ENCODE measurements at regions not wholly inside any gene's neighbourhood (a gene's known extent, or its start where the extent isn't known, plus 50 kb on each side); places are given as distances from the start of the nearest gene placed in this dataset.
"Not testable (repeated sequence)": the region's sequence is repeated elsewhere in the genome, so short reads cannot be mapped to it uniquely, and the experiment has no call there.

DNA sequence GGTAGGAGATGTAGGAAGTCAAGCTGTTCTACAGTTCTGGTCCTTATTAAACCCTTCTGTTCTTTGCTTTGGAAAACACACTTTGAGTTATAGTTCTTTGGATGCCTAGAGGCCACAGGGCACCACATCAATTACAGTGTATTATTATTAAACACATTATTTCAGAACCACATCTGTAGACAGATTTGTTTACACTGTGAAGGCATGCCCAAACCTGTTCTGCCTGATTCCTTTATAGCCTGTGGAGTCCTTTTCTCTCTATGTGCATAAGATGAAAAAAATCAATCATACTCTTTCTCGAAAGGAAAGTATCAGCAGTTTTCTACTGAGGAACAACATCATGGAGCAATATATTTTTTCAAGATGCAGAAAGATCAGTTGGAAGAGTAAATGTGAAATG, 371.3 kb upstream of the INTU start:
- DNase-seq: no peak

DNA sequence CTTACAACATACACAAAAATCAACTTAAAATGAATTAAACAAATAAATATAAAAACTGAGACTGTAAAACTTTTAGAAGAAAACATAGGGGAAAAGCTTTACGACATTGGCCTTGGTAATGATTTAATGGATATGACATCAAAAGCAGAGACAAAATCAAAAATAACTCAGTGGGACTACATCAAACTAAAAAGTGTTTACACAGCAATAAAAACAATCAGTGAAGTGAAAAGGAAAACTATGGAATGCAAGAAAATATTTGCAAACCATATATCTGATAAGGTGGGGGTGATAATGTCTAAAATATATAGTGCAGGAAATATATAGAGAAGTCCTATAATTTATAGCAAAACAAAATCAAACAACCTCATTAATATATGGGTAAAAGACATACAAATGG, 364.4 kb upstream of the INTU start:
- DNase-seq: no peak

DNA sequence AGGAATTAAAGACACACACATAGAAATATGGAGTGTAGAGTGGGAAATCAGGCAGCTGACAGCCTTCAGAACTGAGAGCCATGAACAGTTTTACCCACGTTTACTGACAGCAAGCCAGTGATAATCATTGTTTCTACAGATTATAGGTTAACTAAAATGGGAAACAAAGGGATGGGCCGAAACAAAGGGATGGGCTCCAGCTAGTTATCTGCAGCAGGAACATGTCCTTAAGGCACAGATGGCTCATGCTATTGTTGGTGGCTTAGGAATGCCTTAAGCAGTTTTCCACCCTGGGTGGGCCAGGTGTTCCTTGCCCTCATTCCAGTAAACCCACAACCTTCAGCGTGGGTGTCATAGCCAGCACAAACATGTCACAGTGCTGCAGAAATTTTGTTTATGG, 355.7 kb upstream of the INTU start:
- not testable (repeated sequence) for DNase-seq

DNA sequence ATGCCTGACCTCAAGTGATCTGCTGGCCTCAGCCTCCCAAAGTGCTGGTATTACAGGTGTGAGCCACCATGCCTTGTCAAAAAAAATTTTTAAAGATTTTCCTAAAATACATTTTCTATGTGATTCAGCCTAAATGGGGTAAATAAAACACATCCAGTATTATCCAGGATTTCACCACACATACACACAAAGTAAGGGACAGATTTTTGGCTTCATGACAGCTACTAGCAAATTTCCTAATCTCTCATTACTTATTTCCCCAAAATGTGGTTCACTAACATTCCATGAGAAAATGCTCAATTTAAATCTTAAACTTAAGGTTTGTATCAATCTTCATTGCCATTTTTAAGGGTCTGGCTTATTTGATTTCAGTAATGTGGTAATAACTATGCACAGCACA, 348.5 kb upstream of the INTU start:
- DNase-seq: no peak

DNA sequence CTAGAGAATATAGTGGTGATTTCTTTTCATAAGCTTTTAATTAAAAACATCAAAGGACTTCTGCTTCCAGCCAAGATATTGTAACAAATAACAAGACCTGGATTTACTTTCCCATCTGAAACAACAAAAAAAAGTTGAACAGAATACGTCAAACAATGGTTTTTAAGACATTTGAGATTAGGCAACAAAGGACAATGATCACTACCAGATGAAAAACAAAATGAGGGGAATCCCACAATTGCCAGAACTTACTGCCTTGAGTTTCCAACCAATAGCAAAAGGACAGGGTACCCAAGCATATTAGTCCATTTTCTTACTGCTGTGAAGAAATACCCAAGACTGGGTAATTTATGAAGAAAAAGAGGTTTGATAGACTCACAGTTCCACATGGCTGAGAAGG, 341.4 kb upstream of the INTU start:
- no peak for DNase-seq

DNA sequence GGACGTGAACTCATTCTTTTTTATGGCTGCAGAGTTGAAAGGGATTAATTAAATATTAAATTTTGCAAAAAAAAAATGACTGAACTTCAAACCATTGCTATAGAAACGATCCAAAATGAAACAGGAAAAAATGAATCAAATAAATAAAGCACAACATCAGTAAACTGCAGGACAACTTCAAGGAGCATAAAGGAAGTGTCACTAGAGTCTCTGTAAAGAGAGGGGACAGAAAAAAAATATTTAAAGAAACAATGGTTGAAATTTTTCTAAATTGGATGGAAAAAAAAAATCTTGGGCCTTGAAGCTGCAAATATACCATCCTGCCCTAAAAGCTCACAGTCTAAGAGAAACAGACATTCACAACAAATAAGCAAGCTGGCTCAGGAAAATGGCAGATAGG, 339.3 kb upstream of the INTU start:
- DNase-seq: no peak

DNA sequence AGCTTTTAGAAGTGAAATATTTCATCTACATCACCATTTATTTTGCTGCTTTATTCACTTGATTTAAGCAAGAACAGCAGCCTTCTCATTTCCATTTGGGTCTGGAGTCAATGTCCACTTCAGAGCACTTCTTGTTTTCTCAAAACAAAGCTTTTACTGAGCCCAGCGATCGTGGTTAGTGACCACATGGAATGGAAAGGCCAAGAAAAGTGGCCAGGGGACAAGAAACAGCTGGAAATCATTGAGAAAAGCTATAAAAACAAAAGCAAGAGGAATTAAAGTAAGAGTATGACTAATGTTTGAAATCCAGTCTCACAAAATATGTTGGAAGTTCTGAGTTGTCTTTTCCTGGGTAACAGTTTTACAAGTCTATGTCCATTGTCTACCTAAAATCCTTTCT, 328.4 kb upstream of the INTU start:
- DNase-seq: no peak

DNA sequence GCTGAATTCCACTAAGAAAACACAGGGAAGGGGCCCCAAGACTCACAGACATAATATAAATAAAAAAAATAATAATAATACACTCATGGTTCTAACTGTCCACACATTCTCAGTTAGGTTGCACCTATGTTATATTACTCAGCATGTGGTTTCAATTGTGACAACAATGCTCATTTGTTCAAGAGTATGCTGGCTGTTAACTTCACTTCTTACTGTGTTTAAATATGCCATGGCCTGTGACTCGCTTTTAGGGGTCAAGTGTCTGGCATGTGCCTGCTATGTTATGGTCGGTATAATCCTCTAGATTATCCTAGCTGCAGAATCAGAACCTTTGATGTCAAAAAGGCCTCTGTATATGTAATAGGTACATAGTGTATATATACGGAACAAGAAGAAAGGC, 324.8 kb upstream of the INTU start:
- DNase-seq: no peak

DNA sequence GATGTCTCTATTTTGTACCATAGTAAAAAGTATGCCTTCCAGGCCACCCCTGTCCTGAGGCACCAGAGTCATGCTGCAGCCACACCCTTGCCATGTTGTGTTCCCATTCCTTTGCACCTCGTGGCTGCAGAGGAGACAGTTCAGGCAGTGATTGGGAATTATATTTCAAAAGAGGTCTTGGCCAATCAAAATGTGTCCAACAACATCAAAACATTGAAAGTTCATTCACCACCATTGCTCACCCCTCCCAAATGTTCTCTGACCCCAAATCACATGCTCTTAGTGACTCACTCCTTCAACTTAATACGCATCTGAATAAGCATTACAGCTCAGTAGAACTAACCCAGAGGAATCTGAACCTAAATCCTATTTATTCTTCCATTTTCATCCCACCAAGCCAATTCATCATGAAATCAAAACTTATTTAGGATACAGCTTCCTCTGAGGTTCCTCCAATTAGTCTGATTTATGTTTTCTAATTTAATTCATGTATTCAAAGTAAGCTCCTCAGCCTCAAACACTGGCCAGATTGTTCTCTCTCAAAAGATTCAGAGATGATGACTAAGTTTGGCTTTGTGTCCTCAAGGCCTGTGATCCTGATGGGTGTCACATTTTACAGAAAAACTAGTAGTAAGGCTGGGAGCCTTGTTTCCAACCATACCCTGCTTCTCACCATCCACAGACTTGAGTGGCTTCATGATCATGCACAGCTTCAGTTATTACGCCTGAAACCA, 323.2 kb upstream of the INTU start:
- DNase-seq: no peak

DNA sequence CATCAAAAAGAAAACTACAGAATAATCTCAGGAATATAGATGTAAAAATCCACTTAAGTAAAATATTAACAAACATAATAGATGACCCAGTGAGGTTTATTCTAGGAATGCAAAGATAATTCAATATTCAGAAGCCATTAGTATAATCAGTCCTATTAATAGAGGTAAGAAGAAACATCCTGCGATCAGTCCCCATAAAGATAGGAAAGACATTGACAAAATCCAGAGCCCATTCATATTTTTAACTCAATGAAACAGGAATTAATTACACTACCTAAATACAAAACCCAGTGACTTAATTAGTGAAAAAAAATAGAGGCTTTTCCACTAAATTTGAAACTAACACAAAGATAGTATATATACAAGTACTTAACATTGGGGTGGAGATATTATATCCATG, 321.4 kb upstream of the INTU start:
- DNase-seq: no peak

DNA sequence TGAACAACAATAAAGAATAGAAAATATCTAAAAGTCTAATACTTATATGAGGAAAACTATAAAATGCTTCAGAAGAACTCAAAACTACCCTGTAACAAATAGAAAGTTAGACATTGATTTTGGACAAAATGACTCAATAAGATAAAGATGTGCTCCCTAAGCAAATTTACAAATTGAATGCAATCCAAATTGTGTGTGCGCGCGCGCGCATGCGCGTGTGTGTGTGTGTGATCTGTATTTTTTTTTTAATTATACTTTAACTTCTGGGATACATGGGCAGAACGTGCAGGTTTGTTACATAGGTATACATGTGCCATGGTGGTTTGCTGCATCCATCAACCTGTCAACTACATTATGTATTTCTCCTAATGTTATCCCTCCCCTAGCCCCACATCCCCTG, 320.8 kb upstream of the INTU start:
- no peak for DNase-seq

DNA sequence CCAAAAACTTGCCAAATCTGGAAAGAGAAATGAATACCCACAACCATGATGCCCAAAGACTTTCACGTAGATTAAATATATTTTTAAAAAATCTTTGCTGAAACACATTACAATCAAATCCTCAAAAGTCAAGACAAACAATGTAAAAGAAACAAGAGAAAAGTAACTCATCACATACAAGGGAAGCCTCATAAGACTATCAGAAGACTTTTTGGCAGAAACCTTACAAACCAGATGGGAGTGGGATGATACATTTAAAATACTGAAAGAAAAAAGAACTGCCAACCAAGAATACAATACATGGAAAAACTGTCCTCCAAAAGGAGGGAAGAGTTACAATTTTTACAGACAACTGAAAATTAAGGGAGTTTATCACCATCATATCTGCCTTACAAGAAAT, 319.0 kb upstream of the INTU start:
- no peak for DNase-seq

DNA sequence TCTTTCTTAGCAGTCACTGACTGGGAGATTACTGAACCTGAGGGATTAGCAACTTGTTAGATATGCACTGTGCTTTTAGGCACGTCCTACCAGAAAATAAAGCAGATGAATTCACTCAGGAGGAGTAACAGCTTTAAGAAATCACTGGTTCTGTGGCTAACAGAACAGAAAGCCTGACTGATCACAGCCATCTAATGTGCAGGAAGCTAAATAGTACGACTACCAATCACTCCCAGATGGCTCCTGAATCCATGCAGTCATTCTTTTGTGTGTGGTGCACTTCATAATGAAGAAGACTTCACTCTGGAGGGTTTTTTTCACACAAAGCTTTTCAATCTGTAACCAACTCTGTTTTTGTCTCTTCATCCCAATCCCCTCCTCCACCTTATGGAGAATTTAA, 305.3 kb upstream of the INTU start:
- DNase-seq: no peak

DNA sequence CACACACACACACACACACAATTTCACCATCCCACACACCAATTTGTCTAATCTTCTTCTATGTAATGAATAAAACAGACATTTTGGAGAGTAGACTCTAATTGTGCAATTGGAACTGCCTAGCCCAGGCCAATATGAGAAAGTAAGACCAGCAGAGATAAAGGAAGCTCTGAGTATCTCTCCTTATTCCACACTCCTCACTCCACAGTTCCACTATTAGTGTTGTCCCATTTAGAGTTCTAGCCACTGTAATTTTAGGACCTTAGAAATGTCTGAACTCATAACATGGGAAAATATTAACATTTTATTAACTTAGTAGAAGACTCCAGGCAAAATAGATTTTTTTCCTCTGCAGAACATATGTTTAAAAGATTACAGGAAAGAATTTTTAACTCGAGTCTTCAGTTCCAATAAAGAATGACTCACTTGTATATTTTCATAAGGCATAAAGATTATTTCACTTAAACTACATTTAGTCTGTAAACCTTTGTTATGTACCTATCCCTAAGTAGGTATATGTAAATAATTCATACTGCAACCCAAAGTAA, 297.6 kb upstream of the INTU start:
- DNase-seq: no peak

DNA sequence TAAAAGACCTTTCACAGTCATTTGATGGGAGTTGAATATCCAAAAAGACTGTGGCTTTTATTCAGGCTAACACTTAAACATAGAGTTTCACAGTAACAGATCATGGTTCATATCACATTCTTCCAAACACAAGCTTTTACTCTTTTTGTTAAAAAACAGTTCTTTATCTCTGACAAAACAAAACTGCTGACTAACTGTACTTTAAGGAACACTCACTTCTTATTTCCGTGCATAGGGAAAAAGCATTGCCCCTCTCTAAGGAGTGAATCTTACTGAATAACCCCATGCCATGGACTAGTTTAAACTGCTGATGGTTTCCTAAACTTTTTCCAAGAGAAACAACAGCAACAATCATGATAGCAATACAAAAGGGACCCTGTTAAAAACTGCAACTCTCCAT, 297.0 kb upstream of the INTU start:
- no peak for DNase-seq

DNA sequence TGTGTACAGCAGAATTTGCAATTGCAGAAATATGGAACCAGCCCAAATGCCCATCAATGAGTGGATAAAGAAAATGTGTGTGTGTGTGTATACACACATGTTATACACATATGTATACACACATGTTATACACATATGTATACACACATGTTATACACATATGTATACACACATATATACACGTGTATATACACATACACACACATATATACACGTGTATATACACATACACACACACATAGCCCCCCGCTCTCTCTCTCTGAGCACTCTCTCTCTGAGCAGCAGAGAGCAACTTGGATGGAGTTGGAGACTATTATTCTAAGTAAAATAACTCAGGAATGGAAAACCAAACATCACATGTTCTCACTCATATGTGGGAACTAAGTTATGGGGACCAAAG, 289.6 kb upstream of the INTU start:
- not testable (repeated sequence) for DNase-seq

DNA sequence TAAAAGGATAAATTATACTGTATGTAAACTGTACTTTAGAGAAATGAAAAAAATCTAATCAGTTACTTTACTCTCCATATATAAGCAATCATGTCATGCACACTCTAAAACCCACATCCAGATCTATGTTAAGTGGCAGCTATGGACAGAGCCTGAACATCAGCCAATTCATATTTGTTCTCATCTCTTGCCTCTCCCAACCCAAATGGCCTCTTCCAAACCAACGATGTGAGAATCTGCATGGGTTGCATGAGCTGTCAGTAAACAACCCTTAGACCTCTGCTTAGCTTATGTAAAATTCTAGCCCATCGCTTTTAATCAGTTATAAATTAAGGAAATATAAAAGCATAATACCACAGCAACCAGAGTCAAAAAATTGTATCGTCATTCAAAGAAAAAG, 288.7 kb upstream of the INTU start:
- no peak for DNase-seq

DNA sequence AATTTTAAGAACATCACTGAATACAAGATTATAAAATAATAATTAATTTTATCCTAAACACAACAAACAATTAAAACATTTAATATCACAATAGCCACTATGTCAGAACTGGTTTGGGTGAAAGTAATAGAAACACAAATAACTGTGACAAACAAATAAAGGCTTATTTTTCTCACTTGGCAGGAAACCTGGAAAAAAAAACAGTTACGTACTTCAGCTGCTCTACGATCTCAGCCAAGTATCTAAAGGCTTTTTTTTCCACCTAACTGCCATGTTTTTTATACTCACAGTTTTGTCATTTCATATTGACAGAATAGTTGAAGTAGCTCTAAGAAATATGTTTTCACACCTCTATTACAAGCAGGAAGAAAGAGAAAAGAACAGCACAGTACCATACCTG, 284.8 kb upstream of the INTU start:
- no peak for DNase-seq

DNA sequence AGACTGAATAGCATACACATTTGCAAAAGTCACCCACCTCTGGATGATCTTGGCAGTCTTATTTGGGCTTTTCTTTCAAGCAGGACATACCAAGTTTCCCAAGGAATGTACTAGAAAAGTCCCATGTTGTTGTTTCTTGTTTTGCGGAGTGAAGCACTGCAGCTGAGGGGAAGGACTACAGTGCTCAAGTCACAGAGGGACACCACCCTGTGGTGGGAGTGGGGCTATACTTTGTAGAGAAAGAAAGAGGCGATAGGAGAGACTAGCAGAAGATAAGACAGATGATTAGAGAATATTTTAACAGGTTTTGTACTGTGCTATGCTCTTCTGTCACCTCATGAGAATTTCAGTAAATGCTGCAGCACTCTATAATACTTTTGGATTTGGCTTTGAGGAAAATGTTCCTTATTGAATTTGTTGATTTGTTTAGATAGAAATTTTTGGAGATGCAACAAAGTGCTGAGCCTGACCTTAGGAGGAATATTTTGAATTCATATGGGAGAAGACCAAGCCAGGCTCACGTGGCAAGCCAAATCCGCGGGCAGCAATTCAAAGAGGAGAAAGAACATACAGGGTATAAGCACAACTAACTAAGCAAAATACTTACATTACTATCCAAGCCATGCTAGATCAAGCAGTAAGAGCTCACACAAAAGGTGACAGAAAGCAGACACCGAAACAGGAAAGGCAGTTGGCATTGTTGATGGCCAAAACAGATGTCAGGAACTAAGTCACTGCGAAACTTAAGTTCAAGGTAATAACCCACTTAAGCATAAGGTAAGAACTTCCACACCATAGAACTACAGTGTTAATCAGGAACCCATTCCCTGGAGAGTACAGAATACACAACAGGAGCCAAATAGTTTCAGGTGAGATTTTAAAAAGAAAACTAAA, 280.3 kb upstream of the INTU start:
- no peak for DNase-seq

DNA sequence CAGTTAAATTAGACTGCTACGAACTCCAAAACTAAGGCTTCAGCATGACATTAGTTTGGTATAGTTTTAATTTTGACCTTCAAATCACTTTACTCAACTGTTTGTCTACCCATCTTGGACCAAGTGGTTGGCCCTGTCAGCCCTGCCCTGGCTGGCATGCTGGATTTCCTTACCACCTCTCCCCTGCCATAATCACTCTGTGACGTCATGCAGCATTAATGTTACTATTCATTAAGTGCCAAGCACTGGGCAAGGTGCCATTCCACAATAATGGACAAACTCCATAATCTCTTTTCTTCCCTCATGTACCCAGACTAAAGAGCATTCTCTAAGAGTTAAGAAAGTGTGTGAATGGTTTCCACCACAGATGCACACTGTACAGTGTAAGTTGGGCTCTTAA, 277.0 kb upstream of the INTU start:
- no peak for DNase-seq

DNA sequence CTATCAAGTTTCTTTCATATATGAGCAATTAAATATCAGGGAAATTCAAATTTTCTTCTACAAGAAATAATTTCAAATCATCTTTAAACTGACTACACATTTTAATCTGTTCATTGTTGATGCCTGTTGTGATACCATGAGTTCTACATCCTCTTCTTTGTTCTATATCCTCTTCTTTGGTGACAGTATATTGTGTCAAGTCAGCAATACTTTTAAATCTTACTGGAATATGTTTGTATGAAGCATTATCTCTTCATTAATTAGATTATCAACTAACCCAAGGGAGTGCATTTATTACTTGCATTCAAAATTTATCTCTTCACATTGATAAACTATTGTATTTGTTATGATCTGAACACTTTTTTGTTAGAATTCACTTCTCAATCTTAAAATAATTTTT, 275.0 kb upstream of the INTU start:
- DNase-seq: no peak

DNA sequence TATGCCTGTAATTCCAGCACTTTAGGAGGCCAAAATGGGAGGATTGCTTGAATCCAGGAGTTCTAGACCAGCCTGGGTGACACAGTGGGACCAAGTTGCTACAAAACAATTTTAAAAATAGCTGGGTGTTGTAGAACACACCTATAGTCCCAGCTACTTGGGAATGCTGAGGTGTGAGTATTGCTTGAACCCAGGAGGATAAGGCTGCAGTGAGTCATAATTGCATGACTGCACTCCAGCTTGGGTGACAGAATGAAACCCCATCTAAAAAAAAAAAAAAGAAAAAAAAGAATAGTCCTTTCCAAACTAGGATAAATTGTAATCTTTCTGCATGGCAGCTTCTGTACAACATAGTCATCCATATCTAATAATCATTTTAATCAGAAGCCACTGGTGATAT, 270.1 kb upstream of the INTU start:
- DNase-seq: no peak

DNA sequence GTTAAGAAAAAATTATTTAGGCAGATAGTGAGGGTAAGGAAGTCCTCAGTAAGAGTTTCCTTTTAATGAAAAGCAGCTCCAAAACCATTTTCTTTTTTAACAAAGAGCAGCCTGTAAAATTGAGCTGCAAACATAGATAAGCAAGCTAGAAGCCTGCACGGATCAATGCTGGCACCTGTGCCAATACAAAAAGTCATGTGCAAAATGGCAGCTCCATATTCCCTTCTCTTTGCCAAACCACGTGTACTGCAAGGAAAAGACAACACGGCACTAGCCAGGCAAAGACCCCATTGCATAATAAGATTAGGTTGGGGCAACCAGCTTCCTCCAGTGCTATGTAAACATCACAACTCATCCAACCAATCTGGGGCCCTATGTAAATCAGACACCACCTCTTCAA, 268.4 kb upstream of the INTU start:
- no peak for DNase-seq

DNA sequence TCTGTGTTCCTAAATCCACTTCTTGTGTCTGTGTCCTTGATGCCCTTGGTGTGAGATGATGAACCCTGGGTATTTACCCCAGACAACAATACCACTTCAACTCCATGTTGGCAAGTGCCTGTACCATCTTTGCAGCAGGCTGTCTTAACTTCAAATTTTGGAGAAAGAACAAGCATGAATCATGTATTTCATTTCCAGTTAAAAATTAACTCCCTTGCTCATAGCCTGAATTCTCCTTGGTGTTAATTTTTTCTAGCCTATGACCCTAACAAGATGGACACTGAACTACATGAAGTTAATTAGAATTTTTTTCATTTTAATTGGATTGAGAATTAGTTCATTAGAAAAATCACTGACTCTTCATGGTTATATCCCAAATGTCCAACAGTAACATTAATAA, 267.8 kb upstream of the INTU start:
- no peak for DNase-seq

Measured in T-helper 2 cell (primary cell).